ENCODE measurements at regions not wholly inside any gene's neighbourhood (a gene's known extent, or its start where the extent isn't known, plus 50 kb on each side); places are given as distances from the start of the nearest gene placed in this dataset.

GRCh38 chr16:80318107-80318506 is 222.7 kb upstream of the DYNLRB2 start:
- Histone ChIP-seq H3K79me2 (ENCODE audit: insufficient read depth, low read length) (no peaks in the 10 kb centered on the region), H3F3A (ENCODE audit: low read depth) (no peaks in the 10 kb centered on the region)

DNA sequence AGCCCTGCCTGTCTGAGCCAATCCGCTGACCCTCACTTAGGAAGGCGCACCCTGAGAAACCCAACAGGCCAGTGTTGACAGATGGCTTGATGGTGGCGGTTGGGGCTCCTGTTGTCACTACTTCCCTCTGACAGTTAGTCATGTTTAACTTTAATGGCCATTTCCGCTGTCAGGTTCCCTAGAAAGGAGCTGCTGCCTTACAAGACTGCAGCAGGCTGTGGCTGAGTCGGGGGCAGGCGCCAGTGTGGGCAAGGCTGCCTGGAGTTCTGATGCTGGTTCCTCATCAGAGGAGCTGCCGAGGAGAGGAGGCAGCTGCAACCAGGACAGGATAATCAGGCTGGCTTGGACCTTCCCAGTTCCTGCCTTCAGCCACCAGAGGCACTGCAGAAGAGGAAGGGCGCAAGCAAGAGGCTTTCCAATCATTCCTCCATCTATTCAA is 223.2 kb upstream of the DYNLRB2 start:
- H3F3A ChIP-seq (ENCODE audit: low read depth), result no peaks in the 10 kb centered on the region
- H3K4me3 ChIP-seq (ENCODE audit: low read length, poor library complexity, severe bottlenecking), result no peak overlapping the region
- no peaks in the 10 kb centered on the region for H3K9me2 ChIP-seq (replicated peaks; ENCODE audit: low read depth, low read length)
- no peak overlapping the region for H3K4me2 ChIP-seq (ENCODE audit: low read depth, low read length, poor library complexity, severe bottlenecking)
- no peaks in the 10 kb centered on the region for H3K4me1 ChIP-seq (ENCODE audit: insufficient read depth, low read length, poor library complexity, severe bottlenecking)
- no peaks in the 10 kb centered on the region for H3K27me3 ChIP-seq (ENCODE audit: insufficient read depth, low read length, poor library complexity, severe bottlenecking)
- no peak overlapping the region for H2AFZ ChIP-seq (ENCODE audit: low read length)
- H3K9ac ChIP-seq (ENCODE audit: low read depth, low read length, poor library complexity, severe bottlenecking), result no peak overlapping the region
- H3K9me3 ChIP-seq (ENCODE audit: insufficient read depth, low read depth, low read length), result no peaks in the 10 kb centered on the region
- peak; percentile 57 for TF ChIP-seq CTCF (conservative IDR thresholded peaks at IDR 0.05; ENCODE audit: low read length)
- TF ChIP-seq EZH2phosphoT487 (IDR thresholded peaks at IDR 0.05; ENCODE audit: borderline replicate concordance), result no peak
- no peaks in the 10 kb centered on the region for H3K79me2 ChIP-seq (ENCODE audit: insufficient read depth, low read length)
- H3K36me3 ChIP-seq (ENCODE audit: insufficient read depth, low read length), result no peaks in the 10 kb centered on the region
- no peaks in the 10 kb centered on the region for H4K20me1 ChIP-seq (ENCODE audit: insufficient read depth, low read length, poor library complexity, severe bottlenecking)

More at GRCh38 chr16:80318107-80318506, 222.7 kb upstream of the DYNLRB2 start:
- no peak for TF ChIP-seq CTCF (conservative IDR thresholded peaks at IDR 0.05; ENCODE audit: low read length)
- TF ChIP-seq EZH2phosphoT487 (IDR thresholded peaks at IDR 0.05; ENCODE audit: borderline replicate concordance), result no peak
- no peaks in the 10 kb centered on the region for H3K4me1 ChIP-seq (ENCODE audit: insufficient read depth, low read length, poor library complexity, severe bottlenecking)
- no peaks in the 10 kb centered on the region for H3K9me3 ChIP-seq (ENCODE audit: insufficient read depth, low read depth, low read length)
- H3K36me3 ChIP-seq (ENCODE audit: insufficient read depth, low read length), result no peaks in the 10 kb centered on the region
- H3K9me2 ChIP-seq (replicated peaks; ENCODE audit: low read depth, low read length), result no peaks in the 10 kb centered on the region
- no peak overlapping the region for H2AFZ ChIP-seq (ENCODE audit: low read length)
- no peak overlapping the region for H3K4me2 ChIP-seq (ENCODE audit: low read depth, low read length, poor library complexity, severe bottlenecking)
- no peak overlapping the region for H3K9ac ChIP-seq (ENCODE audit: low read depth, low read length, poor library complexity, severe bottlenecking)
- H3K4me3 ChIP-seq (ENCODE audit: low read length, poor library complexity, severe bottlenecking), result no peak overlapping the region
- no peaks in the 10 kb centered on the region for H4K20me1 ChIP-seq (ENCODE audit: insufficient read depth, low read length, poor library complexity, severe bottlenecking)
- no peaks in the 10 kb centered on the region for H3K27me3 ChIP-seq (ENCODE audit: insufficient read depth, low read length, poor library complexity, severe bottlenecking)

DNA sequence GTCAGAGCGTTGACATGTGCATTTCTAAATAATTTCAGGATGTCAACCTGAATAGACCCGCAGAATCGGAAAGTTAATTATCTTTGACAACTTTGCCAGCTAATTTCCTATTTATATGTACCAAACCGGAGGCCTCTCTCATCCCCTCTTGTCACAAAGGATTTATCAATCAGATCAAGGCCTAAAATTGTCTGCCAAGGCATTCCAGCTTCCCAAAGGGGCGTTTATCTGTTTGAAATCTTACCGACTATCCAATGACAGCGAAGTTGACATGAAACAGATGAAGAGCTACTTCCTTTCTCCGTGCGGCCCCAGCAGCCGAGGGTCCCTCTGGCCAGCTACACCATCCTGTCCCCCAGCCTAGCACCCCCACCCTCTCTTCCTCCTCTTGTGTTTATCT is 223.7 kb upstream of the DYNLRB2 start:
- H3K9me3 ChIP-seq (ENCODE audit: insufficient read depth, low read depth, low read length), result no peaks in the 10 kb centered on the region
- no peak overlapping the region for H2AFZ ChIP-seq (ENCODE audit: low read length)
- no peak overlapping the region for H3K4me3 ChIP-seq (ENCODE audit: low read length, poor library complexity, severe bottlenecking)
- H3K4me2 ChIP-seq (ENCODE audit: low read depth, low read length, poor library complexity, severe bottlenecking), result no peak overlapping the region
- TF ChIP-seq EZH2phosphoT487 (IDR thresholded peaks at IDR 0.05; ENCODE audit: borderline replicate concordance), result no peak
- no peak for TF ChIP-seq CTCF (conservative IDR thresholded peaks at IDR 0.05; ENCODE audit: low read length)
- H3K36me3 ChIP-seq (ENCODE audit: insufficient read depth, low read length), result no peaks in the 10 kb centered on the region
- no peak overlapping the region for H3K9ac ChIP-seq (ENCODE audit: low read depth, low read length, poor library complexity, severe bottlenecking)
- H3K27me3 ChIP-seq (ENCODE audit: insufficient read depth, low read length, poor library complexity, severe bottlenecking), result no peaks in the 10 kb centered on the region
- H3K4me1 ChIP-seq (ENCODE audit: insufficient read depth, low read length, poor library complexity, severe bottlenecking), result no peaks in the 10 kb centered on the region
- H3K9me2 ChIP-seq (replicated peaks; ENCODE audit: low read depth, low read length), result no peaks in the 10 kb centered on the region
- H3F3A ChIP-seq (ENCODE audit: low read depth), result no peaks in the 10 kb centered on the region
- no peaks in the 10 kb centered on the region for H4K20me1 ChIP-seq (ENCODE audit: insufficient read depth, low read length, poor library complexity, severe bottlenecking)
- no peaks in the 10 kb centered on the region for H3K79me2 ChIP-seq (ENCODE audit: insufficient read depth, low read length)
